ENCODE measurements at regions not wholly inside any gene's neighbourhood (a gene's known extent, or its start where the extent isn't known, plus 50 kb on each side); places are given as distances from the start of the nearest gene placed in this dataset.
"Not testable (repeated sequence)": the region's sequence is repeated elsewhere in the genome, so short reads cannot be mapped to it uniquely, and the experiment has no call there.

DNA sequence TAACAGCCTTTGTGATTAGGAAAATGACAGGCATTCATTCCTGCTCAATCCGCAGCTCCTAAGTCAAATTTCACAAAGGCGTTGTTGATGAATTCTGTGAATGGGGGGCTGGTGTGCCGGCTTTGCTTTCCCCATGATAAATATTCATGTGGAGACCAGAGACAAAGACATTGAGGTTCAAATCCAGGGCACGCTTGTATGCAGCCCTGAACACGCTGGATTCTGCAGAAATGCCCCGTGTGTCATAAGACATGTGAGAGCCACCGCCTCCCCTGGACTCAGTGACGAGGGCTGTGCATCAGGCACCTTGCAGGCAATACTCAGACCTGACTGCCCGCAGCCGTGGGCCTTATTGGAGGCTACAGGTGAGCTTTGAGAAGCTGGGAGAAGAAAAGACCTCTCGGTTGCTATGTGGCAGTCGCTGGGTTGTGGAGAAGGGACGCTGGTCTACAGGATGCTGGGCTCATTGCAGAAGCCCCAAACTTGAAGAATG, 906.2 kb downstream of the BRD1 start:
- Mint-ChIP-seq H3K27ac (no peak overlapping the region), H3K9me3 (peaks cover 3 to 6% (median 4%) of the 10 kb centered on the region in 3 donors), H3K4me3 (no peak overlapping the region), H3K27me3 (no peaks in the 10 kb centered on the region), H3K36me3 (peaks cover 2% of the 10 kb centered on the region), H3K4me1 (no peaks in the 10 kb centered on the region)

- Mint-ChIP-seq H3K4me1 (no peaks in the 10 kb centered on the region), H3K36me3 (peaks cover 2% of the 10 kb centered on the region), H3K27me3 (no peaks in the 10 kb centered on the region)
Measured at GRCh38 chr22:48920776-48921241, 906.9 kb downstream of the BRD1 start.

GRCh38 chr22:48919851-48920589, 907.7 kb downstream of the BRD1 start:
- no peak overlapping the region for H3K27ac Mint-ChIP-seq
- H3K4me3 Mint-ChIP-seq, result no peak overlapping the region
- H3K27me3 Mint-ChIP-seq, result no peaks in the 10 kb centered on the region
- no peaks in the 10 kb centered on the region for H3K4me1 Mint-ChIP-seq
- H3K36me3 Mint-ChIP-seq, result peaks cover 2% of the 10 kb centered on the region
- peaks cover 3 to 5% (median 4%) of the 10 kb centered on the region in 3 donors for H3K9me3 Mint-ChIP-seq

More at GRCh38 chr22:48920776-48921241, 906.9 kb downstream of the BRD1 start:
- H3K27ac Mint-ChIP-seq, result no peak overlapping the region
- H3K4me3 Mint-ChIP-seq, result no peak overlapping the region
- peaks cover 3 to 6% (median 4%) of the 10 kb centered on the region in 3 donors for H3K9me3 Mint-ChIP-seq

GRCh38 chr22:48919187-48919590, 908.5 kb downstream of the BRD1 start:
- Mint-ChIP-seq H3K4me3 (no peak overlapping the region), H3K4me1 (no peaks in the 10 kb centered on the region), H3K27me3 (no peaks in the 10 kb centered on the region), H3K27ac (no peak overlapping the region), H3K9me3 (peaks cover 4 to 5% (median 5%) of the 10 kb centered on the region in 3 donors), H3K36me3 (peaks cover 2% of the 10 kb centered on the region)

DNA sequence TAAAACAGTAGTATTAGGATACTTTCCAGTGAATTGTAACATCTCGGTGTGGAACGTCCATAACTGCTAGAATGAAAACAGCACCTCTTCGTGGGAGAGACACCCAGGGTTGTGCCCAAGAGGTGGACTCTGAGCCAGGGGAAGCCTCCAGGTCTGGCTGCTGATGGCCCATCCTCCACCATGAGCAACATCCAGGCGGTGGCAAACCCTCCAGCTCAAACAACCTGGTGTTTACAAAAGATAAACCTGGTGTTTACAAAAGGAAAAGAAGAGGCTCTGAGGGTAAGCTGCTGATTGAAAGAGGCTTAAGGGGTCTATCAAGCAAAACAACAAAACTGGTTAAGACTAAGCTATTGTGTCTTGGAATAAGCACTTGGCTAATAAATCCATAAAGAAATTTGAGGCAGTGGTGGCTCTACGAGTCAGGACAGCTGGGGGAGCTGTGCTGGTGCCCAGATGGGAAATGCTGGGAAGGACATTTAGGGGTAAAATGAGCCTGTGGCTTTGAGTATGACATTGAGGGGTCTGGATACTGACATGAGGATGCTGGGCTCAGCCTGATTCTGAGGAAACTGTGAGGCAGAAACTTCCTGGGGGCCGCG, 909.0 kb downstream of the BRD1 start:
- no peaks in the 10 kb centered on the region for H3K4me1 Mint-ChIP-seq
- H3K9me3 Mint-ChIP-seq, result peaks cover 2 to 5% (median 4%) of the 10 kb centered on the region in 3 donors
- no peak overlapping the region for H3K27ac Mint-ChIP-seq
- H3K27me3 Mint-ChIP-seq, result no peaks in the 10 kb centered on the region
- no peak overlapping the region for H3K4me3 Mint-ChIP-seq
- H3K36me3 Mint-ChIP-seq, result peaks cover 2% of the 10 kb centered on the region

- H3K4me3 Mint-ChIP-seq, H3K27me3 Mint-ChIP-seq, H3K36me3 Mint-ChIP-seq, H3K27ac Mint-ChIP-seq, H3K9me3 Mint-ChIP-seq, H3K4me1 Mint-ChIP-seq: not testable (repeated sequence)
Measured at GRCh38 chr22:48912356-48913066, 915.2 kb downstream of the BRD1 start.

DNA sequence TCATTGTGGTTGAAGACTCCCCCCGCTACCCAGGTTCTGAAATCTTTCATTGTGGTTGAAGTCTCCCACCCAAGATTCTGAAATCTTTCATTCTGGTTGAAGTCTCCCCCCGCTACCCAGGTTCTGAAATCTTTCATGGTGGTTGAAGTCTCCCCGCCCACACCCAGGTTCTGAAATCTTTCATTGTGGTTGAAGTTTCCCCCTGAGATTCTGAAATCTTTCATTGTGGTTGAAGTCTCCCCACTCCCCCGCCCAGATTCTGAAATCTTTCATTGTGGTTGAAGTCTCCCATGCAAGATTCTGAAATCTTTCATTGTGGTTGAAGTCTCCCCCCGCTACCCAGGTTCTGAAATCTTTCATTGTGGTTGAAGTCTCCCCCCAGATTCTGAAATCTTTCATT, 916.0 kb downstream of the BRD1 start:
- not testable (repeated sequence) for H3K4me3 Mint-ChIP-seq, H3K9me3 Mint-ChIP-seq, H3K27ac Mint-ChIP-seq, H3K36me3 Mint-ChIP-seq, H3K4me1 Mint-ChIP-seq, H3K27me3 Mint-ChIP-seq

DNA sequence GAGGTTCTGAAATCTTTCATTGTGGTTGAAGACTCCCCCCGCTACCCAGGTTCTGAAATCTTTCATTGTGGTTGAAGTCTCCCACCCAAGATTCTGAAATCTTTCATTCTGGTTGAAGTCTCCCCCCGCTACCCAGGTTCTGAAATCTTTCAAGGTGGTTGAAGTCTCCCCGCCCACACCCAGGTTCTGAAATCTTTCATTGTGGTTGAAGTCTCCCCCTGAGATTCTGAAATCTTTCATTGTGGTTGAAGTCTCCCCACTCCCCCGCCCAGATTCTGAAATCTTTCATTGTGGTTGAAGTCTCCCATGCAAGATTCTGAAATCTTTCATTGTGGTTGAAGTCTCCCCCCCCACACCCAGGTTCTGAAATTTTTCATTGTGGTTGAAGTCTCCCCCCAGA, 916.6 kb downstream of the BRD1 start:
- not testable (repeated sequence) for H3K27ac Mint-ChIP-seq, H3K4me3 Mint-ChIP-seq, H3K27me3 Mint-ChIP-seq, H3K4me1 Mint-ChIP-seq, H3K36me3 Mint-ChIP-seq, H3K9me3 Mint-ChIP-seq

GRCh38 chr22:48908547-48908946, 919.1 kb downstream of the BRD1 start:
- Mint-ChIP-seq H3K27ac (no peak overlapping the region), H3K4me1 (peaks cover 0 to 2% (median 0%) of the 10 kb centered on the region in 3 donors), H3K36me3 (no peaks in the 10 kb centered on the region), H3K27me3 (no peaks in the 10 kb centered on the region), H3K4me3 (no peak overlapping the region), H3K9me3 (peaks cover 0 to 6% (median 0%) of the 10 kb centered on the region in 3 donors)

DNA sequence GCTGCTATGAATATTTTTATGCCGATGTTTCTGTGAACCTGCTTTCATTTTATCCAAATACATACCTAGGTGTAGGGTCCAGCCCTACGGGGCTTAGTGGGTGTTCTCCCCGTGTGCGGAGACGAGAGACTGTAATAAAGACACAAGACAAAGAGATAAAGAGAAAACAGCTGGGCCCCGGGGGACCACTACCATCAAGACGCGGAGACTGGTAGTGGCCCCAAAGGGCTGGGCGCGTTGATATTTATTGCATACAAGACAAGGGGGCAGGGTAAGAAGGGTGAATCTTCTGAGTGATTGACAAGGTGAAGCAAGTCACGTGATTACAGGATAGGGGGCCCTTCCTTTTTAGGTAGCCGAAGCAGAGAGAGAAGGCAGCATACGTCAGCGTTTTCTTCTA, 920.1 kb downstream of the BRD1 start:
- Mint-ChIP-seq H3K4me3 (no peak overlapping the region), H3K27me3 (no peaks in the 10 kb centered on the region), H3K27ac (no peak overlapping the region), H3K9me3 (peaks cover 0 to 6% (median 0%) of the 10 kb centered on the region in 3 donors), H3K4me1 (no peaks in the 10 kb centered on the region), H3K36me3 (no peaks in the 10 kb centered on the region)

- Mint-ChIP-seq H3K4me1 (no peaks in the 10 kb centered on the region), H3K27ac (no peak overlapping the region), H3K4me3 (no peak overlapping the region), H3K9me3 (peaks cover 0 to 6% (median 0%) of the 10 kb centered on the region in 3 donors), H3K36me3 (no peaks in the 10 kb centered on the region), H3K27me3 (no peaks in the 10 kb centered on the region)
Measured at GRCh38 chr22:48906216-48906835, 921.3 kb downstream of the BRD1 start.

DNA sequence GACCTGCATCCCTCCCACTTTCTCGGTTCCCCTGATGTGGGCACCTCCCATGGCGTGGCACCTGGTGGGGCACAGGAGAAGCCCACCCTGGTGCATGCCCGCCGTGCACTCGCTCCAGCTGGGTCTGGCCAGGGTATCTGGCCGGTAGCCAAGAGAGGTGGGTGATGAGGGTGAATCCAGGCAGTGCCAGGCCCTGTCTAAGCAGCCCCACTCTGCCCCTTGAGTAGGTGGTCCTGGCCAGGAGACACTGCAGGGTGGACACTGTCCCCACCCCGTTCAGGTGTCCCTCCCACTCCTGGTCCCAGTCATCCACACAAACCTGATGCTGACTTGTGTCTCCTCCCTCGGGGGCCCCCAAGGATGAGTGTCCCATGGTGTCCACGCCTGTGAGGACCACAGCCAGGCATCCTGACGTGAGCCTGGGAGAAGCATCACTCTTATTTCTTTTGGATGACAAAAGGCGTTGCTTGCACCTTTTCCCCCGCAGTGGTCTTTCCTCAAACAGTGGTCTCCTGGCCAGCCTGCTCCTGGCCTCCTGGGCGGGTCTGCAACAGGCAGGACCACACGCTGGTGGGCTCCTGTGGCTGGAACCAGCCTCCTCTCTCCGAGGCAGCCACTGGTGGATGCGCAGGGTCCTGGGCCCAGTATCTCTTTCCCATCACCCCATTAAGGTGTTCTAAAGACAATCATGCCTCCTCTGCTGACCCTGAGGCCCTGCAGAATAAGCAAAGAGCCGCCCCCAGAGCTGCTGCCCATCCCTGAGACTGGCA, 922.3 kb downstream of the BRD1 start:
- no peaks in the 10 kb centered on the region for H3K27me3 Mint-ChIP-seq
- no peaks in the 10 kb centered on the region for H3K36me3 Mint-ChIP-seq
- peaks cover 0 to 6% (median 0%) of the 10 kb centered on the region in 3 donors for H3K9me3 Mint-ChIP-seq
- H3K4me1 Mint-ChIP-seq, result no peaks in the 10 kb centered on the region
- H3K27ac Mint-ChIP-seq, result no peak overlapping the region
- peak overlapping the region in 1 of 4 donors; percentile 41 for H3K4me3 Mint-ChIP-seq

GRCh38 chr22:48902983-48903650, 924.6 kb downstream of the BRD1 start:
- no peak overlapping the region for H3K4me3 Mint-ChIP-seq
- no peaks in the 10 kb centered on the region for H3K4me1 Mint-ChIP-seq
- peaks cover 0 to 2% (median 0%) of the 10 kb centered on the region in 3 donors for H3K9me3 Mint-ChIP-seq
- H3K27me3 Mint-ChIP-seq, result no peaks in the 10 kb centered on the region
- no peaks in the 10 kb centered on the region for H3K36me3 Mint-ChIP-seq
- H3K27ac Mint-ChIP-seq, result no peak overlapping the region
